ENCODE measurements at regions not wholly inside any gene's neighbourhood (a gene's known extent, or its start where the extent isn't known, plus 50 kb on each side); places are given as distances from the start of the nearest gene placed in this dataset.

DNA sequence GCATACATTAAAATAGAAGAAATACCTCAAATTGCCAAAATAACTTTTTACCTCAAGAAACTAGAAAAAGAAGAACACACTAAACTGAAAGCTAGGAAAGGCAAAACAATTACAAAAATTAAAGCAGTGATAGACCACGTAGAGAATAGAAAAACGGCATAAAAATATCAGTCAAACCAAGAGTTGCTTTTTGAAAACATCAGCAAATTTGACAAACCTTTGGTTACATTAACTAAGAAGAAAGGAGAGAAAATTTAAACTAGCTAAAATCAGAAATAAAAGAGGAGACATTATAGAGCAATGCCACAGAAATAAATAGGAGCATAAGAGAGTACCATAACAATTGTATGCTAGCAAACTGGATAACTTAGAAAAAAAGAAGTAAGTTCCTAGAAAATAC, 553.8 kb downstream of the CCER1 start:
- no peak for DNase-seq (ENCODE audit: low read depth, low spot score)

DNA sequence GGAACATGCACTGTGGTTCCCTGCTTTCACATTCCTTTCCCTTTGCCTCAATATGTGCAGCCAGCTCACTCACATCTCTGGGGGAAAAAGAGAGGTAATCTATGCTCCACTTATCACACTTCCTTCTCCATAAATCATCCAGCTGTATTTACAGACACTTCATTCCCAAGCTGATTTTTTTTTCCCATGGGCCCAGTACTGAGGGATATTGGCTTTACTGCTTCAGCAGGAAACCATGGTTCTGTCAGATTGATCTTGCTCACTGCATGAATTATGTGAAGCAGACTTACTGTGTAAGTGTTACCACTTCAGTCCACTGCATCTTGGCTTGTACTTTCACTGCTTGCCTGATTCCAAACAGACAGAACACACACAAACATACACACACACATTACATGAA, 555.6 kb downstream of the CCER1 start:
- no peak for DNase-seq (ENCODE audit: low read depth, low spot score)

DNA sequence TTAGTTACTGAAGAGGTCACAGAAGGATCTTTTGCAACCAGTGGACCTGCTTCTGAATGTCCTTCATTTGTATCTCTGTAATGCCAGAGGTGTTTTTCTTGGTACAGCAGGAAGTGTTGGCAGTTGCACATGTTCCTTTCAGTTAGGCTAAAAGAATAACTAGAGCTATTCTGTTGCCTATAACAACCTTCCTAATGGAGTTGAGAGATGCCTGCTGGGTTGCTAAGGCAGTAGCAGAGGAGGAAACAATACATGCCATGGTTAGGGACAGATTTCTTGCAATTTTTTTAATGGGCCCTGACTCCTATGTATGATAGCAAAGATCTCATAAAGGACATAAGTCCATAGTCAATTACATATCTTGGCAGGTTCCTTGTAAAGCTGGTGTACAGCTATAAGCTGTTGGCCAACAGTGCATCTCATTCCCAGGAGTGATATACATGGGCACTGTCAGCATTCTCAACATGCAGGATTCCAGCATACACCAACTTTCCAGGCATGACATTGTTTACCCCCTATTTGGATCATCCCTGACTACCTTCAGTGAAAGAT, 556.6 kb downstream of the CCER1 start:
- no peak for DNase-seq (ENCODE audit: low read depth, low spot score)

DNA sequence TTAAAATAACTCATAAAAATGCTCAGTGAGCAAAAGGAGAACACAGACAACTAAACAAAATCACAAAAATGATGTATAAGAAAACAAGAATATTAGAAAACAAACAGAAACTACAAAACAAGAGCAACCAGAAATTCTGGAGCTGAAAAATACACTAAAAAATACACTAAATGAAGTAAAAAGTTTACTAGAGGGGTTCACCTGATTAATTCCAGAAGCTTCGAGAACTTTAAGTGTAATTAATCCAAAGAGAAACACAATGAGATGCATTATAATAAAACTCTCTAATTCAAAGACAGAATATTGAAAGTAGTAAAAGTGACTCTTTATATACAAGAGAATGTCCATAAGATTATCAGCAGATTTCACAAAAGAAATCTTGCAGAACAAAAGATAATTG, 558.4 kb downstream of the CCER1 start:
- DNase-seq (ENCODE audit: low read depth, low spot score): no peak

DNA sequence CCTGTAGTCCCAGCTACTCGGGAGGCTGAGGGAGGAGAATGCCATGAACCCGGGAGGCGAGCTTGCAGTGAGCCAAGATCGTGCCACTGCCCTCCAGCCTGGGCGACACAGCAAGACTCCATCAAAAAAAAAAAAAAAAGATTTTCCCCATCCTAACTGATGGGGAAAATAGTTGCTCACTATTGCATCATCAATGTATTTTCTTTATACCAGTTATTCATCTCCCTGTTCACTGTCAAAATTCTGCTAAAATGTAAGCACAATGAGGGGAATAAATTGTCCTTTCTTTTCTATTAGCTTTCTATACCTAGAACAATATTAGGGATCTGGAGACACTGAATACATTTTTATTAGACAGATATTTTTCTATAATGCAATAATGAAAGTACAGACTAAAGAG, 561.3 kb downstream of the CCER1 start:
- DNase-seq (ENCODE audit: low read depth, low spot score): no peak

DNA sequence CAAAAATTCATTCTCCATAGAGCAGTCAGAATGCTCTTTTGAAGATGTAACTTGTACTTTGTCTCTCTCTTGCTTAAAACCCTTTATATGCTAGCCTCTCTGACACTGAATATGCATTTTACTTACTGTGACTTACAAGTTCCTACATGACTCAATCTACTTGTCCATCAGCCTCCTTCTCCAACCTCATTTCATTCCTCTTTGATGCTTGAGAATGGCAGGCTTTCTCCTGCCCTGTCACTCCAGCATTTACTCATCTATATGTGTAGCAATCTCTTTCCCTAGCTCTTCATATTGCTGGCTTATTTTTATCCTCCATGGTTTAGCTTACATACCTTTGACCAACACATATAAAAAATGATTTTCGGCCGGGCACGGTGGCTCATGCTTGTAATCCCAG, 561.9 kb downstream of the CCER1 start:
- DNase-seq (ENCODE audit: low read depth, low spot score): no peak

DNA sequence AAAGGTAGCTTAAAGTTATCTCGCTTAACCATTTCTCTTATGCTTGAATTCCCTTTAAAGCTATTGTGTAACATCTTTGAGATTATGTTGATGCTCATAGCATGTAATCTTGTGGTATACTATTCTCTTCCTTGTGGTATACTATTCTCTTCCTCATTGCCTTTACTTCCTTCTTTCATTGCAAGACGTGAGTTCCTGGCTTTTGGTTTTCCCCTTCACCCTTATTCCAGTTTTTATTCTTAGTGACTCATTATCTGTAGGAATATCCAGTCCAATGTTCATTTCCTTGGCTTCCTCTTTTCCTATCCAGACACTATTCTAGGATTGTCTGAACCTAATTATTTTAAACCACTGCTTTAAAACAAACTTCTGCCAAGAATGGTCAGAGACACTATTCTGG, 564.0 kb downstream of the CCER1 start:
- DNase-seq (ENCODE audit: low read depth, low spot score): no peak

DNA sequence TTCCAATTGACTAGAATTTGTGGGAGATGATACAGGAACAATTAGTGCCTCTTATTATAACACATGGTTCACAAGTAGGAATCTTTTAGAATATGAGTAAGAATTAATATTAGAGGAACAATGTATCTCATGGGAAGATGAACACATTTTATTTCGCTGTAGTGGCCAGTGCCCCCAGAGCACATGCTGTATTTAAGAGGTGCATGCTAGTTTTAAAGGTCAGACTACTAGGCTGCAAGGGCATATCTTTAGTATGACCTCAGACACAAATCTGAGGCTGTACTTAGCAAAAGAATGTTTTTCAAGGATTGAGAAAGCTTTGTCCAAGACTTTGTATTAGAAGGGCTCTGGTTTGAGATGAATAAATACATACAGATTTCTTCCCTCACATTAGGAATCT, 586.9 kb downstream of the CCER1 start:
- no peak for DNase-seq (ENCODE audit: low read depth, low spot score)

DNA sequence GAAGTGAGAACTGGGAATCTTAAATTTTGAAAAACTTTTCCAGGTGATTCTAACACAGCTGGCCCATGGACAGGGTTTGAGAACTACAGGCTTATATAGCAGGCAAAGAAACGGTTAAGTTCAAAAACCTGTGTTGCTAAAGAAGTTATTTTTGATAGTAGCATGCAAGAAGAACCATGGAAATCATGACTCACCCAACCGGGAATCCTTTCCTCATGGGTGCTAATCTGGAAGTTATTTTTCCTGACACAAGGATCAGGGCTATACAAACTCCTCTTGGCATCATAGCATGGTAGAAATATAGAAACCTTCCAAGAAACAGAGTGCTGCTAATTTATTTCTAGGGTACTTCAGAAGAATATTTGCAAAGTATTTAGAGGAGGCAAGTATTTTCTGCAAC, 588.7 kb downstream of the CCER1 start:
- DNase-seq (ENCODE audit: low read depth, low spot score): peak; percentile 3

DNA sequence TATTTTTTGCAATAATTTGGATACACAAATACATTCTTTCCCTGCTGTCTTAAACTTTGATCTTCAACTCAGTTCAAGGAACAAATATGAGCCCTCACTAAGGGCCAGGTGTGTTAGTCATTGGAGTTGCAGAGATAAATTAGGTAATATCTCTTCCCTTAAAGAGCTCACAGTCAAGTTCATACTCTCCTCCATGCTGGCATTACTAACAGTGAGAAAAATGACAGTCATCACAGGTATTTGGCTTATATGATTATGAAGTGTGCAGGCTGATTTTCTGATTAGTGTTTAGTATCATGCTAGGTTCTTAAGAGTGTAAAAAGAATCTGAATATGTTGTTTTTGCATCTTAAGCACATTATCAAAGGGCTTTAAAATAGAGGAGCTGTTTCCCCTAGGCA, 594.7 kb downstream of the CCER1 start:
- no peak for DNase-seq (ENCODE audit: low read depth, low spot score)

DNA sequence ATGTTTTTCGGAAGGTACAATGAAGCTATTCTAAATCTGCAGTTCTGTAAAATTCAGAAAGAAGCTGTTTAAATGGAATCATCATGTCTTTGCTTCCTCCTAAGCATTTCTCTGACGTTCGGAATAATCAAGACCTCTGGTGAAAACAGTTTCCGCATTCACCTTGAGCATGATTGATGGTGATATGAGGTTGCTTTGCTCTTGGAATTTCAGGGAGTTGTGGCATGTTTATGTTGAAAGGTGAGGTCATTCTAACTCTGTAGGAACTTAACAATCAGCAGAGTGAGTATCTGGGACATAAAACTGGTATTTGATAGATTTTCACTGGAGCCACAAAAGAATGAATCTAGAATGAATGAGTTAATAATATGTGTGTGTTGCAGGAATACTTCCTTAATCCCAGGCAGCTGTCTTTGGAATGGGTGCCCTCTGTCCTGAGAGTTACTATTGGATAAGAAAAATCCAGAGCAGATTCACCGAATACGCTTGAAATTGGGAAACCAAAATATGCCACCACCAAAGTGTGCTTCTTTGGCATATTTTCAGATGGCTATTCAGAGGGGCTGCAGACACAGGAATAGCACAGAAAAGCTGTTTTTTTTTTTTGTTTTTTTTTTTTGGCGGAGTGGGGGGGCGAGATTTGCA, 599.1 kb downstream of the CCER1 start:
- DNase-seq (ENCODE audit: low read depth, low spot score): no peak

DNA sequence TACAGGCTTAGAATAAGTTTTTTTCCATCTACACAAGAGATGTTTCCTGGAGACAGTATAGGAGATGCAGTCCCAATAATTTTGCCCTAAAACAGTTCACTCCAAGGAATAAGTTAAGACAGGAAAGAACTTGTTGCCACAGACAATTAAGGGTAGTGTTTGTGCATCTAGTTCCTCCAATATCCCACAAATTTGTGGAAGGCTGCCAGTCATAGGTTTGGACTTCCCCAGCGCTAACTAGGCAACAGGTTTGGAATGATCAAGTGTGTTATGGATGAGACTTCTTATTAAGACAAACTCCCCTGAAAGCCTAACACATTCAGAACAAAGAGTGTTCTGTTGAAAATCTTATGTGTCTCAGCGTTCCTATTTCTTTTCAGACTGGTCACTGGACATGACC, 611.0 kb downstream of the CCER1 start:
- no peak for DNase-seq (ENCODE audit: low read depth, low spot score)

DNA sequence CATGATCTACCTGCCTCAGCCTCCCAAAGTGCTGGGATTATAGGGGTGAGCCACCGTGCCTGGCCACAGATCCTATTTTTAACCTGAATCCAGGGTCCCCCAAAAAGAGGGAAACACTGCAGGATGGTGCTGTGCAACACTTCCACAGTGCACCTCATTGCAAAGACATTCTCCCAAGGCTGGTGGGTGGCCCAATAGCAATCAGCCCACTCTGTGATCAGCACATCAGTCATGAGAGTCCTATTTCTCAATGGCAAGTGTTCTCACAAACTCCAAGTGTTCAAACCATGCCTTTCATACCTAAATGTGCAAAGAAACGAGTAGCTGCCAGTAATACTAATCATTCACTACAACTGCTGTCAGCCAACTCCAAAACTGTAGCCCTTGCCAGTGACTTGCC, 612.9 kb downstream of the CCER1 start:
- DNase-seq (ENCODE audit: low read depth, low spot score): no peak

DNA sequence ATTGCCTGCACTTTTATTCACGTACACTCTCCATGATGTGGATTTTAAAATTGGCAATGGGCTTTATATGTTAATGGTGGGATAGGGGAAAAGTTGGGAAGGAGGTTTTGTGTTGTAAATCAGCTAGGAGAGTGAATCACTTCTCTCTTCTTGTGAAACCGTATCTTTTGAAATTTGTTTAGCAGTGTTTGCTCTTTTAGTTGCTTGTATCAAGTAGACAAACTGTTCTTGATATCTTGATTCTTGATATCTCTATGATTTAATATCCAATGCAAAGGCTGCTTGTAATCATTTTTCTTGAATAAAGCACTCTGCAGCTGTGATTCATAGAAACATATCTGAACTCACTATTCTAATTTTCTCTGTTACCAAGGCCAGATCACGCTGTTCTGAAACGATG, 615.1 kb downstream of the CCER1 start:
- DNase-seq (ENCODE audit: low read depth, low spot score): no peak

DNA sequence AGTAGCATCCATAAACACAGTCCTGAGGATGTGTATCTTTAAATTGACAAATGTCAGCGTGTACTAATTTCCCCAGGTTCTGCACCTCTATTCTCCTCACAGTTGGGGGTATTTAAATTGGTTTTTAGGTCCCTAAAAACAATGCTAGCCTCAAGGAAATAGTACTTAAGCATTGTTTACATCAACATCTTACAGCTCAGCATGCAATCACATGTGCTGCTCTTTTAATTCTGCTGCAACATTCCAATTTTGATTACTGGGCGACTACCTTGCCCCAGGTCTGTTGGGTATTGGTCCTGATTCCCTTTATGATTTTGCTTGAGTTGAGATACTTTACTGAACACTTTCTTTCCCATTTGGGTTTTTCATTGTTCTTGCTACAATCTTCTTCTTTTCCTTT, 616.6 kb downstream of the CCER1 start:
- DNase-seq (ENCODE audit: low read depth, low spot score): no peak

DNA sequence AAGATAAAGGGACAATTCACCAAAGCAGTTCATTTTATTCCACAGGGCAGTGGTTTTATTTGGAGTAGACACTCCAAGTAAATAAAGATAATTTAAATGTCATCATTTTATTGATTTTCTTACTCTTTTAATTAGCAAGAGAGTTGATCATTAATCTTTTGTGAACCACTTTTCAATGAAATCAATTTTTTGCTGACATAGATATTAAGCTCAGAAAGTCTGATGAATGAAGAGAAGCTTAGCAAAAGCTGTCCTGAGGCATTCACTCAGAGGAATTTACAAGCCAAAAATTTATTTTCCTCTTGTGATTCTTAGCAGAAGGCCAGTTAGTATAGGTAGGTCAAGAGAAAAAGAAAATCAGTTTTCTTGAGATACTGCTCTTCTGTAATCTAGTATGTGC, 618.0 kb downstream of the CCER1 start:
- DNase-seq (ENCODE audit: low read depth, low spot score): no peak

DNA sequence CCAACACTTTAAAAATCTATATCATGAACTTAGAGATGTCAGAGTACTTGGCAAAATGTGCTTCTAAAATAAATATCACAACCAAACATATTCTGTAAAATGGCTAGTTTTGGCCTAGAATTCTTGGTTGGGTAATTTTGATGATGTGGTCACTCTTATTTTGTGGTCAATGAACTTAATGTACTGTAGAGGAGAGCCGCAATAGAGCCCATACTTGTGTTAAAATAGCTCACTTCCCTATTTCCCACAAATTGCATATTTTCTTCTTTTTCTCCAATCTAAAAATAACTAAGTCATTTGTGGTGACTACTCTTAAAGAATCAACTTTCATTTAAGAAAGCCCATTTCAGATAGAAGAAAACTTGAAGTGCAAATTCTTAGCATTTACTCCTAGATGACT, 619.4 kb downstream of the CCER1 start:
- no peak for DNase-seq (ENCODE audit: low read depth, low spot score)

DNA sequence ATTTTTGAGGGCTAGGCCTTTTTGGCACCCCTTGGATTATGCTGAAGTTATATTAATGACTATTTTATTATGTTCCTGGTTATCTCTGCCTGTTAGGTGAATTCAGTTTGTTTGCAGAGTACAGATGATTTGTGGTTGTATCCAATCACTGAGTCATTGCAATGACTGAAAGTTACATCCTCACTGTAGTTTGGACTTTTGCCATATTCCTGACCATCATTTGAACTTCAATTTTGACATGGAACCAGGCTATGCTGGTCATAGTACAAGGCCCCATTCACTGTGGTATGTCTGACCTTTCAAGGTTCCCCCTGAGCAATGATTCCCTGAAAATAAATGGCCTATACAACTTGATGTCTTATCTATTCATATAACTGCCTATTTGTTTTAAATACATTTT, 621.0 kb downstream of the CCER1 start:
- DNase-seq (ENCODE audit: low read depth, low spot score): no peak

DNA sequence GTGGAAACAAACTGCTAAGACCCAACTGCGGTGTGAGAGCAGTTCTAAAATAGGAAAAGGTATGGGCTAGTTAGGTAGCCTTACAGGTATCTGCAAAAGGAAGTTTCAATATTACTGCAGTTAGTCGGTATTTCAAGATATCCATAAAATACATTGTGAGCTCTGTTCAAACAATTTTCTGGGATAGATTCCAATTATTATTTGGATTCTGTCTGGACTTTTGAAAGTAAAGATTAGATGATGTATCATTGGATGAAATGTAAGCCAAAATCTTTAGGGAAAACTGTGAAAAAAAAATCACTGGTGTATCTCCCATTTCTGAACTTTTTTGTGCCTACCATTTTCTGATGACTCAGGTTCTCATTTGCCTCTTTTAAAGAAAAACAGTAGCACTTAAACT, 621.6 kb downstream of the CCER1 start:
- DNase-seq (ENCODE audit: low read depth, low spot score): no peak

DNA sequence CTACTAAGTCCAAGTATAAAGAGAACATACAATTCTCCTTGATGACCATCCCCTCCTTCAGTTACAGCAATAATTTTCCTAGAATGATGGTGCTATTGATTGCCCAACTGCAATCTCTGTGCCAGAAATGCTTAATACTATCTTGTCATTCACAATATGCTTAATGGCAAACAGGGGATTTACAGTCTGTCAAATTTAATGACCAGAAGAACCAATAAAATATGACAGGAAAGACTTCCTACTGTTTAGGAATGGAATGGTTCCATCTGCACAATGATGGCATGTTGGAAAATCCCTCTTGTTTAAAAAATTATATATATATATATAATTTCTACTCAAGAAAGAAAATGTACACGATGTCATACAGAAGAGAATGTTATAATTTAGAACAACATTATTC, 623.2 kb downstream of the CCER1 start:
- no peak for DNase-seq (ENCODE audit: low read depth, low spot score)

DNA sequence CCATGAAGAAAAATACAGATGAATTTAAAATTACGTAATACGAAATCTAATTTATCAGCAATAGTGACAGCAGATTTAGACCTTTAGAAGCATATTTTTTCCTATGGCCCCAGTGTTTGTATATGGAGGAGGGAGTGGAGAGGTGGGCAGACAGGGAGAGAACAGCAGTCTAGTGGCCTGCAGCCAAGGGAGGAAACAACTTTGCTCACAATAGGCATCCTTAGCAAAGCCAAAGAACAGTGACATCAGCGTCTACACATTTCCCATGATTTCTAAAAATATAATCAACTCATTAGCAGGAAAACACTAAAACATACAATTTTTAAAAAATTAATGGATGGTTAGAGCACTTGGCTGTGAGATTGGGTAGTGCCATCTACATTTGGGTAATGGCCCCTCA, 622.6 kb upstream of the ATP2B1 start:
- no peak for DNase-seq (ENCODE audit: low read depth, low spot score)

DNA sequence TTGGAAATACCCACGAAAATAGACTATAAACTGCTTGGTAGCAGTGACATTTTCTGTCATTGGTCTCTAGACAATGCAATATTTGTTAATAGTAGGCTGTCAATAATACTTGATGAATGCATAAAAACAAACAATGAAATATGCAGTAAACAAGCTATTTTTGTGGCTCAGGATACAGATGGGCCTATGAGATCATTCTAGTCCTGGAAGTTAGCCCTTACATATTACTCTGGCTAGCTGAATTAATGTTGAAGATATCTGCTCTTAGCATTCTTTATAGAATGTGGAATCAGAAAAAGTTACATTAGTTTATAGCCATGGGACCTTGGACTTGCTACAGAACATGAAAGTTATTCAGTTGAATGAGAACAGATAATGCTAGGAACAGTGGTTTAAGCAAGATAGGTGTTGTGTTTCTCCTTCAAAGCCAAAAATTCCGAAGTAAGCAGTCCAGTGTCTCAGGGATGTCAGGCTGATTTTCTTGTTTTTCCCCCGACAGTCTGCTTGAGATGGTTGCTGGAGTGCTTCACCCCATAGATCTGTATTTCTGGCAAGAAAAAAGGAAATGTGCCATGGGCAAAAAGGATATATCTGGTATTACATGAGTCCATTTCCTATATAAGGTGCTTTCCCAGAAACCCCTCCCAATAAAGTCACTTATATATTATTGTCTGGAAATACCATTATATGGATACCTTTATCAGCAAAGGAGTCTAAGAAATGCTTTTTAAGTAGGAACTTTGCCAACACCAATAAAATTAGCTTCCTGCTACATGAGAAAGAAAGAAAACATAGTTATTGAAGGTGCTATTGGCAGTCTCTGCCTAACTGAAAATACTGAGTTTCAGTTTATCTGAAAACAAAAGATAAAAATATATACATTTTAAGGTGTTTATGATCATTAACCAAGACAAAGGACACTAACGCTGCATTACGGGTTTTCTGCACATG, 619.4 kb upstream of the ATP2B1 start:
- no peak for DNase-seq (ENCODE audit: low read depth, low spot score)

DNA sequence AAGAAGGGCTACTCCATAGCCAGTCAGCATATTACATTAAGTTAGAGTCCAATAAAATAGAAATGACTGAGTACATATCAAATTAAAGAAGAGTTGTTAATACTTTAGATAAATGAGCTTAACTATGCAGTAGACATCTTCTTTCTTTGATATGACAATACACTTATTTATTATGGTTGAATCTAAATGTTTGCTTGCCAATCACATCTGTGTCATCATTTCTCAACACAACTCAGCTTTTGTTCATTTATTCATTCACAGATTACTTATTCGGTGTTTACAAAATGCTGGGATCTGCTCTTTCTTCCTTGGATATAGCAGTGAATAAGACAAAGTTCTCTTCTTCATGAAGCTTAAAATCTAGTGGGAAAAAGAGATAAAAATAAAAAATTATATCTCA, 614.6 kb upstream of the ATP2B1 start:
- no peak for DNase-seq (ENCODE audit: low read depth, low spot score)

Data from smooth muscle cell of the brain vasculature (primary cell).